GM12874 (cell line): ENCODE measurements at regions not wholly inside any gene's neighbourhood (a gene's known extent, or its start where the extent isn't known, plus 50 kb on each side); places are given as distances from the start of the nearest gene placed in this dataset.

Experiments used
- CTCF ChIP-seq: IDR thresholded peaks from 2 replicates; pipeline ENCODE4 v1.5.1; 2011; ENCODE audit warnings: low read depth, mild to moderate bottlenecking, control low read depth, low read length, moderate library complexity; ENCODE audit not compliant: insufficient read depth

- no peak for TF ChIP-seq CTCF
These were observed 222.9 kb downstream of the NDUFA10 start for GRCh38 chr2:239802185-239802649.

GRCh38 chr2:239801404-239802184, 223.5 kb downstream of the NDUFA10 start:
- no peak for TF ChIP-seq CTCF

GRCh38 chr2:239800785-239801386, 224.3 kb downstream of the NDUFA10 start:
- no peak for TF ChIP-seq CTCF

GRCh38 chr2:239797316-239797715, 227.8 kb downstream of the NDUFA10 start:
- TF ChIP-seq CTCF: no peak

- no peak for TF ChIP-seq CTCF
These were observed 231.3 kb downstream of the NDUFA10 start for GRCh38 chr2:239793836-239794235.

- no peak for TF ChIP-seq CTCF
These were observed 232.1 kb downstream of the NDUFA10 start for GRCh38 chr2:239793086-239793485.

- no peak for TF ChIP-seq CTCF
These were observed 232.6 kb downstream of the NDUFA10 start for GRCh38 chr2:239792405-239793084.
